ENCODE measurements at regions not wholly inside any gene's neighbourhood (a gene's known extent, or its start where the extent isn't known, plus 50 kb on each side); places are given as distances from the start of the nearest gene placed in this dataset.

DNA sequence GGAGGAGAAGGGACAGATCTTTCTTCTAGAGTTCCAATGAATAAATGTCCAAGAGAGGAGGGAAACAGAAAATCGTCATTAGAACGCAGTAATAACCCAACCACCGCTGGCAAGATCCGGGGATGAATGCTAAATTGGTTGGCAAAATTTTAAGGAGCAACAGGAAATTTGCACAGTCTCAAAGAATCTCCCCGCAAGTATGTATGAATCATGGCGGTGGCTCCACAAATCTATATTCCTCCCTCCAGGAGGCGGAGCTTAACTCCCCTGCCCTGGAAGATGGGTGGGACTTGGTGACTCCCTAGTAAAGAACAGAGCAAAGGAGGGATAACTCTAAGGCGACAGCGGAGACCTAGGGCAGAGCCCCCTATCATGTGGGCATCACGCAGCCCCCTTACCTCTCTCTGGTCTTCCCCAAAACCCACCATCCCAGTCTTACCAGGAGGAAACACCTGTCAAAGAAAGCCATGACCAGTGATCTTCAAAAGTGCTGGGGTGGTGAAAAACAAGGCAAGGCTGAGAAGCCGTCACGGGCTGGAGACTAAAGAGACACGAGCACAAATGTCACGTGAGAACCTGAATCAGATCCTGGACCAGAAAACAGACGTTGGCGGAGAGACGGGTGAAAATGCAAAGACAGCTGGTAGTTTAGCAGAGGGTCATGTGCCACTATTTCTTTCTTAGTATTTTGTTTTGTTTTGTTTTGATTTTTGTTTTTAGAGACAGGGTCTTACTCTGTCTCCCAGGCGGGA, 125.8 kb downstream of the NCOR2 start:
- DNase-seq, result no peak

DNA sequence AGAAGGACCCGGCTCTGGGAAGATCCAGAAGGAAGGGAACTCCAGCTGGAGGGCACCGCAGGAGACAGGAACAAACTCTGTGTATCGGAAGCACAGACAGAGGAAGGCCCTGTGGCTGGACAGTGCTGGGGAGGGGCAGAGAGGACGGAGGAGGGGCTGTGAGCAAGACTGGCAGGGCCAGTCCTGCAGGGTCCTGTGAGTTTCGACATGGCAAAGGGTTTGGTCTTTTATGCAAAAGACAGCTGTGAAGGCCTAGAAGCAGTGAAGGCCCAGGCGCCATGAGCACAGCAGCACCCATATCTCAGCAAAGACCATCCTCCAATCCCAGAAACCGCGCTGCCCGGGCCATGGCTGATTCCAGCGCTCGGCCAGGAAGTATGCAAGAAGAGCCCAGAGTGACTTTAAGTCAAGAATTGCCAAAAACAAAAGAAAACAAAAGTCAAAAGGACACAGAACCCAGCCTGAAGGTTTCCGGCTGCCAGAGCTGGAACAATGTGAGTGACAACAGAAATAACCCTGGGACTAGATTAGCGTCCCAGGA, 126.5 kb downstream of the NCOR2 start:
- DNase-seq, result no peak

DNA sequence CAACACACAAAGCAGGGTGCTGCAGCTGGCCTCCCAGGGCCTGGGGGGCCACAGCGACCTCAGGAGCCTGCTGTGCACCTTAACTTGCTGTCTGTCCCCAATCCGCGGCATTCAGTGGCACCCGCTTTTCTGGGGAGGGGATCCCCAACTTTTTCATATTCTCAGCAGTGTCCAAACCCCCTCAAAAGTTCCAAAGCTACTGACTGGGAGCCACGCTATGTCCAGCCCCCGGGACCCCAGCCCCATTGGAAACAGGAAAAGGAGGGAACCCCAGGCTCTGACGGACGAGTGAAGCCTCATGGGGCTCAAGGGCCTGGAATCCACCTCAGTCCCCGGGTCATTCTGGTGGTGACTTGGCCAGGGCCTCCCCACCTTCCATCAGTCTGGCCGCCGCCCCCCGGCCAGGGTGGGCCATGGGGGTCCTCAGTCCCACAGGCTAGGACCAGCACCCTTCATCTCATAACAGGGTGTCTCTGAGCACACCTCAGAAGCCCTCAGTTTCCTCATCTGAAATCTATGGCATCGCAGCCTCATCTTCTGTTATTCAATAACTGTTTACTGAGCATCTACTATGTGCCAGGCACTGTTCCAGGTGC, 127.3 kb downstream of the NCOR2 start:
- no peak for DNase-seq

GRCh38 chr12:124438437-124439056, 128.9 kb downstream of the NCOR2 start:
- DNase-seq, result no peak

- no peak for DNase-seq
Observed at GRCh38 chr12:124437617-124438436, 129.6 kb downstream of the NCOR2 start.

DNA sequence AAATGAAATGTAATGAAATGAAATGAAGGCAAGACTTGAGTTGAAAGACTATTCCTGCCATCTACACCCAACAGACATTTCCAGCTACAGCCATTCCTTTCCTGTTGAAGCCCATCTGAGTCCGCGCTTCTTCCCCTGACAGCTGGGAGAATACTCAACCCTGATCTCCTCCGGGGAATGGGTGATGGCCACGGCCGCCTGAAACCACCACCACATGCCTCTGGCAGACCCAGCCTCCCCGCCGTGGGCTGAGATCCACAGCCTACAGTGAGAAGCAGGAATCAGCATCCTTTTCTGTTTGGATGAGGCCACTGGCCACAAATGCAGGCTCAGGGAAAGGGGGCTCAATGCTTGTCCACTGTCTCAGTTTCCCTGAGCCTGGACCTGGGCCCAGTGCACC, 130.3 kb downstream of the NCOR2 start:
- no peak for DNase-seq

GRCh38 chr12:124436366-124436765, 131.0 kb downstream of the NCOR2 start:
- no peak for DNase-seq

DNA sequence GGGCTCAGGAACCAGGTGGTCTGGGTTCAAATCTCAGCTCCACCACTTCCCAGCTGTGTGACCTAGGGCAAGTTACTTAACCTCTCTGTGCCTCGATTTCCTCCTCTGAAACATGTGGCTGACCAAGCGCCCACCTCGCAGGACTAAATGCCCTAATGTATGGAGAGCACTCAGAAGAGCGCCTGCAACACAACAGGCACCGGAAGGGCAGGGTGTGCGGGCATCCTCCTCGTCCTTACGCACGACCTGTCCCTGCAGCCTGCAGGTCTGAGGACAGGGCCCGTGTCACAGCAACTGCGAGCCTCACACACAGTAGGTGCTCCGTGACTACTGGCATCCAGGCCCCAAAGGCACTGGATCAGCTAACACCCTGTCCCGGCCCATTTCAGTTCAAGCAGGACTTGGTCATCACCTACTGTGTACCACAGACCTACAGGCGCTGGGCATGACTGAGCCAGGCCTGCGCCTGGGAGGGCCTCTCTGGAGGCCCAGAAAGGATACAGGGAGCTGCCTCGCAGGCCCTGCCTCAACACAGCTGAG, 131.5 kb downstream of the NCOR2 start:
- DNase-seq, result no peak

GRCh38 chr12:124434951-124435805, 132.2 kb downstream of the NCOR2 start:
- DNase-seq, result no peak

DNA sequence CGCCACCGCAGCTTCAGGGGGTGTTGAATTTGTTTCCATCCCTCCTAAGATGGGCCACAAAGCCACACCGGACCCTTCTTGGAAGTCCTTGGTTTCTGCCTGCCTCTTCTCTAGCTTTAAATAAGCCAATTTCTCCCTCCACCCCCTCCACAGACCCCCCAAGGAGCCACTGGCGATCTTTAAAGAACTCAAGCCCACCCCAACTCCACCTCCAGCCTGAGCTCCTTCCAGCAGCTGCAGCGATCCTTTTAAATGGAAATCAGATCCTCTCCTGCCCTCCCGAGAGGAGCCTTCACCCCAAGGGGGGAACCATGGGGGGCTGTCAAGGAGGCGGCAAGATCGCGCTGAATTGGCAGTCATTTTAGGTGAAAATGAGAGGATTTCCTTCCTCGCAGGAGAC, 133.1 kb downstream of the NCOR2 start:
- DNase-seq, result no peak

DNA sequence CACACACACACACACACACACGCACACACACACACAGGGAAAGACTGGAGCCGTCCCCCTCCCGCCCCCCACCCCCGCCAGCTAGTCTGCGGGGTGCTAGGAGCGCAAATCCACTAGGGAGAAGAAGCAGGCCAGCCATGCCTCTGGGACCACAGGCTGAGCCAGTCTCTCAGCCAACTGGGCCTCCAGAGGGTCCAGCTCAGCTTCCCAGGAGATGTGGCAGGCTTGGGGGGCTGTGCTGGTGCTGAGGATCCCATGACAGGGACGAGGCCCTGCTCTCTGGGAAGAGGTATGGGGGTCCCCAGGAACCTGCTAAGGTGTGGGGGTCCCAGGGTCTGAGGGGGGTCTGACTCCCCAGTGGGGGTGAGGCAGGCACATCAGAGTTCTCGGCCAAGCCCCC, 133.5 kb downstream of the NCOR2 start:
- DNase-seq, result no peak

DNA sequence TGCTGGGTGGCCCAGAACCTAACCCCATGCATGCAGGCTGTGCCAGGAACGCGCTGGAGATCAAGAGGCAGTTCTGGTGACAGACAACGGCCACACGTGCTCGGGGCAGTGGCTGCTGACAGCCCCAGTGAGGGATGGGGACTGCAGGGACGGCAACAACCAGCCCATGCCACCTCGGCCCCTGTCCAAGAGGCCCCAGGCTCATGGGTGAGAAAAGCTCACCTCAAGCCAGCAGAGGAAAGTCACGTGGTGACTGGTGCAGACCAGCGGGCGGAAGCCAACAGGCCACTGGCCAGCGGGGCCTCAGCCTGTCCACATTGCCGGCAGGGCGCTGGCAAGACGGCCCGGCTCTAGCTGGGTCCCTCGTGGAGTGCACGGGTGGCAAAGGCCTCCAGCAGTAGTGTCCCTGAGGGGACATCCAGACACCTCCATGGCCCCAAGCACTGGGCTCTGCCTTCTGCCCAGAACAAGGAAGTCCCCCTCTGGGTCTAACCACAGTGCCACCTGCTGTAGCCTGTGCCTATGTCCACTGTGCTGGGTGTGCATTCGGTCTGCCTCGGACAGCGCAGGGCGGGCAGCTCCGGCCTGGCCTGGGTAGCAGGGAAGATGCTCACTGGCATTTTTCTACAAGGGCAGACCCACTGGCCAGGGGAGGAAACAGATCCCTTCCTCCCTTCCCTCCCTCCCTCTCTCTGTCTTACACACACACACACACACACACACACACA, 134.1 kb downstream of the NCOR2 start:
- no peak for DNase-seq

- no peak for DNase-seq
Observed at GRCh38 chr12:124432376-124432775, 135.0 kb downstream of the NCOR2 start.

DNA sequence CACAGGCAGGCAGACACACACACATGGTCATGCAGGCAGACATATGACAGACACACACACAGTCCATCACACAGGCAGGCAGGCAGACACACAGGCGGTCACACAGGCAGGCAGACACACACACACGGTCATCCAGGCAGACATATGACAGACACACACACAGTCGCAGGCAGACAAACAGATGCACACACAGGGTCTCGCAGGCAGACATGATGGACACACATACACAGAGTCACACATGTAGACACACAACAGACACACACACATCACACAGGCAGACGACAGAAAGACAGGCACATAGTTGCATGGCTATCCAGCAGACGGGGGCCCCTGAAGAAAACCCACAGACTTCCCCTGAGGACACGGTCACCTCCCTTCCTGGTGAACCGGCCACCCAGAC, 135.4 kb downstream of the NCOR2 start:
- DNase-seq, result no peak

GRCh38 chr12:124430491-124430890, 135.6 kb downstream of the RFLNA start:
- DNase-seq, result no peak

DNA sequence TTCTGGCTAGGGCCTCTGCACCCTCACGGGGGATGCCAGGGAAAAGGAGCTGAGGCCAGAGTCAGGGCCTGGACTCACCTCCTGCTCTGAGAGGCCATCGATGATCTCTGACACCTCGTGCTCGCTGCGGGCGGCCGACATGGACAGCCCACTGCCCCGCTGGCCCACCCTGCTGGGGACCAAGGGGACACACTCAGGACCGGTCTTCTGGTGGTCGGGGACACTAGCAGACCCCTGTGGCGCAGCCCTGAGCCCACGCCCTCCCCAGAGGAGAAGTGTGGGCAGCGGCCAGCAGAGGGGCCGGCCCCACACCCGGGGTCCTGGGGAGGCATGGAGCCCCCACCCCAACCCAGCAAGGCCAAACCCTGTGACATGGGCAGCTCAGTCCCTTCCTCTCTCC, 134.6 kb downstream of the RFLNA start:
- no peak for DNase-seq

GRCh38 chr12:124428792-124429281, 133.9 kb downstream of the RFLNA start:
- DNase-seq, result no peak

GRCh38 chr12:124428136-124428791, 133.4 kb downstream of the RFLNA start:
- DNase-seq, result peak; percentile 96 to 98

DNA sequence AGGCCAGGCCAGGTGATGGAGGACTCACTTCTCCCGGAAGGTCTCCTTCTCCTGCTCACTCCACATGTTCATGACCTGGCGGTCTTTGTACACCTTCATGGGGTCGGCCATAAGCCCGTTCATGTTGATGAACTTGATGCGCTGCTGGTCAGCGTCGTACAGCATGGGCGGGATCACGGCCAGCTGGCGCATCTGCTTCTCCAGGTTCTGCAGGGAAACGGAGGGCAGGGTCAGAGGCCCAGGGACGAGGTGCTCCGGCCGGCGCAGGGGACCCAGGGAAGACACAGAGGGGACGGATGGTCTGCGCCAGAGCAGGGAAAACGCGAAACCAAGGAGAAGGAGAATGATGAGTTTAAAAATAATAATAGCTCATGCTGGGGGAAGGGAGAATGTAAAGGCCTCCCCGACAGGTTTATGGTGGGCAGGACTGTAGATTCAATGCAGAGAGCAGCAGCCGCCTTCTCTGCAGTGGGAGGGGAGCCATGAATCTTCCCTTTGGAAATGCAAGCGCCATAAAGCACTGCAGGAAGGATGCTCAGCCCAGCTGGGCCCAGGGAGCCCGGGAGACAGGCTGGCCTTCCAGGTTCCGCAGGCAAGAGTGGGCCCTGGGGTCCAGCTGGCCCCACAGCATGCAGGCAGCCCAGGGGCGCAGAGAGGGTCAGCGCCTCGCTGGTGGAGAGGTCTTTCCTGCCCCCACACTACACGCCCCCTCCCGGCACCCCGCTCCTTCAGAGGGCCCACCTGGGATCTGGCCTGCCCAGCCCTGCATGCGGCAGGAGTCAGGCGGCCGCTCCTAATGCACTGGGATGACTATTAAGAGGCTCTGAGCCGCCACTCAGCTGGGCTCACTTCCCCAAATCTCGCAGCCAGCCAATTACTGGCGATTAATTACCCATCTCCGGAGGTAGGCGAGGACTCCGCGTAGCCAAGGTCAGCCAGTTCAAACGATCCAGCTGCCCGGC, 132.0 kb downstream of the RFLNA start:
- DNase-seq, result peak; percentile 43 to 78
